ENCODE measurements at regions not wholly inside any gene's neighbourhood (a gene's known extent, or its start where the extent isn't known, plus 50 kb on each side); places are given as distances from the start of the nearest gene placed in this dataset.

DNA sequence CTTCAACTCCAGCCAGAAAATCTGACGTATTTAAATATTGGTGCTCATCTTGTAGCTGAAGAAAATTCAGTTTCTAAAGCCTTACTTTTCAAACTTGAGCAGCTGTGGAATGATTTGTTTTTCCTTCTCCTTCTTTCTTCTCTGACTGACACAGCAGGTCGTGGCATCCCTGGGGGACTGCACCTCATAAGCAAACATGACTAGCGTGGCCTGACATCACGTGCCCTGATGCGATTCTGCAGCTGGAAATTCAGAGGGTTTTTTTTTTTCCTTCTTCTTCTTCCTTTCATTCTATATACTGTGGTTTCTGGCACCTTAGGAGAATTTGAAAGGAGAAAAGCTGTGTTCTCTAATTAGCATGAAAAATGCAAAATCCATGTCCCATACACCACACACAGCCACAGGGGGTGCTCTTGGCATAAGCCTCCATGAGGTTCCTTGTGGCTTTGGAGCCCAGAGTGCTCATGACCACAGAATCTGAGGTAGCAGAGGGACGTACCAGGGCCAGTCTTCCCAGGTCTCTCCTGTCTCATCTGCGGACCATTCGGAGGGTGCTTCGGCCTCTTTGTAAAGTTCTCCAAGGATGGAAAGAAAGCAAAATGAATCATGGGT is 258.5 kb upstream of the CDH4 start:
- no peak for DNase-seq
- H3K4me1 Mint-ChIP-seq (ENCODE audit: low read depth): no peaks in the 10 kb centered on the region
- no peak overlapping the region for H3K27ac Mint-ChIP-seq
- no peaks in the 10 kb centered on the region for H3K9me3 Mint-ChIP-seq
- H3K36me3 Mint-ChIP-seq (ENCODE audit: low read depth): no peaks in the 10 kb centered on the region
- no peaks in the 10 kb centered on the region for H3K27me3 Mint-ChIP-seq (ENCODE audit: low read depth)
- CTCF ChIA-PET: no interaction called here
- intact Hi-C loops (cut with micrococcal nuclease): no loop called here
- H3K4me3 Mint-ChIP-seq: no peak overlapping the region

DNA sequence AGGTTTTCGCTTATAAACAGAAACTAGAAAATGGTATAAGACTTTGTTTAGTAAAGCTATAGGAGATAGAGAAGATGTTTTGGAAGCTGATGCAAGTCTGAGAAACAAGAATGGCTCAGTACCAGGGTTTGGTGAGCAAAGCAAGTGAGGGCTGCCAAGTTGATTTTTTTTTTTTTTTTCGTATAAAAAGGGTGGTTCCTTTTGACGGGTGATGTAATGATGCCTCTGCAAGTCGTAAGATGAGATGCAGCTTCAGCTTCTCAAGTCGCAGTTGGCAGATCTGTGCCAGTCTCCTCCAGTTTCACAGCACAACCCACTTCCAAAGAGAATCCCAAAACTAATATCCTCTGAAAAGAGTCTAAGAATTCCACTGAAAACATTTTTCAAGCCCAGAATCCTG is 252.8 kb upstream of the CDH4 start:
- no peaks in the 10 kb centered on the region for H3K36me3 Mint-ChIP-seq (ENCODE audit: low read depth)
- CTCF ChIA-PET: no interaction called here
- DNase-seq: no peak
- no peaks in the 10 kb centered on the region for H3K27me3 Mint-ChIP-seq (ENCODE audit: low read depth)
- no peak overlapping the region for H3K4me3 Mint-ChIP-seq
- H3K27ac Mint-ChIP-seq: no peak overlapping the region
- H3K9me3 Mint-ChIP-seq: no peaks in the 10 kb centered on the region
- H3K4me1 Mint-ChIP-seq (ENCODE audit: low read depth): no peaks in the 10 kb centered on the region
- intact Hi-C loops (cut with micrococcal nuclease): no loop called here

DNA sequence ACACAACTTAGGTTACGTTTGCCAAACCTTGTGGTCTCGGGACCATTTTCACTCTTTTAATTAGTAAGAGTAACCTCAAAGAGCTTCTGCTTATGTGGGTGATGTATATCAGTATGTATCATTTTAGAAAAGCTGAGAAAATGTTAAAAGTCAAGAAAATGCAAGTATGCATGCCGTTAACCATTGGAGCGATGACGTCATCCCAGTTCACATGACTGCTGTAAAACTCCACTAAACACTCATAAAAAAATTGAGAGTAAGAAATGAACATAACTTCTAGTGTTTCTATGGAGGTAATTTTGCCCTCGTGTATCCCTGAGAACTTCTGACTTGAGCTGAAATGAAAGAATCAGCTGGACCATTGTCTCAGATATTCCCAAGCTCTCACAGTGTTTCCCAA is 250.0 kb upstream of the CDH4 start:
- no peaks in the 10 kb centered on the region for H3K36me3 Mint-ChIP-seq (ENCODE audit: low read depth)
- H3K27ac Mint-ChIP-seq: no peak overlapping the region
- peaks cover 3% of the 10 kb centered on the region for H3K27me3 Mint-ChIP-seq (ENCODE audit: low read depth)
- CTCF ChIA-PET: no interaction called here
- H3K9me3 Mint-ChIP-seq: no peaks in the 10 kb centered on the region
- intact Hi-C loops (cut with micrococcal nuclease): no loop called here
- no peak for DNase-seq
- no peaks in the 10 kb centered on the region for H3K4me1 Mint-ChIP-seq (ENCODE audit: low read depth)
- no peak overlapping the region for H3K4me3 Mint-ChIP-seq

DNA sequence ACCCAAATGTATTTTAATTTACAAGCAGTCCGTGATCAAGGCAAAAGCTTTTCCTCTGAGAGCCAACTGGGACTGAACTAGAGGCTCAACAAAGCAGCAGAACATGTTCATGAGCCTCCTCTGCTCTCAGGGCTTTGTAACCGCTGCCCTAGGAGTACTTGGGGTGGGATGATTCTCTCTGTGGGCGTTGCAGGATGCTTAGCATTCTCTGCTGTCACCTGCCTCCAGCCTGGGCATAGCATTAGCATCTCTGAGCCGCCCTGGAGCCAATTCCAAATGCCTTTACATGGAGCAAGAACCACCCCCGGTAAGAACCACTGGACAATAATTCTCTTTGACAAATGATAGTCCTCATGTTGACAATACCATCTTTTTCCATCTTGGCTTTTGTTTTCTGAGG is 237.6 kb upstream of the CDH4 start:
- Mint-ChIP-seq H3K27ac (no peak overlapping the region), H3K4me1 (ENCODE audit: low read depth) (no peaks in the 10 kb centered on the region), H3K36me3 (ENCODE audit: low read depth) (no peaks in the 10 kb centered on the region), H3K9me3 (peaks cover 8% of the 10 kb centered on the region), H3K27me3 (ENCODE audit: low read depth) (peaks cover 6% of the 10 kb centered on the region), H3K4me3 (no peak overlapping the region)
- CTCF ChIA-PET: no interaction called here
- DNase-seq: no peak
- intact Hi-C loops (cut with micrococcal nuclease): no loop called here

DNA sequence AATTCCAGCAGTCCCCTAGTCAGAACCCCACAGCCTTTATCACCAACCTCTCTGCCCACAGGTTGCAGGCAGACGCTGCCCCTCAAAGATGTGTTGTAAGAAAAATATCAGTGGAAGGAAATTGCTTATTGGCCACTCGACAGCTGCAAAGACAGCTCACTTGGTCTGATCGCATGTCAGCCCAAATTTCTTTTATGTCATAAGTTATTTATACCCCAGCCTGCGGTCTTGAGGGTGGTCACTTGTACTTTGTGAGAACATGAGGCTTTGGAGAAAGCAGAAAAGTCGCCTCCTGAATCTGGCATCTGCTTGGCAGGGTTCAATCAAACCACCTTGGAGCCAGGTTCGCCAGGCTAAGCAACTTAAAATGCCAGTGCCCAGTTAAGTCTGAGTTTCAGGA is 236.5 kb upstream of the CDH4 start:
- Mint-ChIP-seq H3K4me1 (ENCODE audit: low read depth) (no peaks in the 10 kb centered on the region), H3K27me3 (ENCODE audit: low read depth) (peaks cover 6% of the 10 kb centered on the region), H3K27ac (no peak overlapping the region)

DNA sequence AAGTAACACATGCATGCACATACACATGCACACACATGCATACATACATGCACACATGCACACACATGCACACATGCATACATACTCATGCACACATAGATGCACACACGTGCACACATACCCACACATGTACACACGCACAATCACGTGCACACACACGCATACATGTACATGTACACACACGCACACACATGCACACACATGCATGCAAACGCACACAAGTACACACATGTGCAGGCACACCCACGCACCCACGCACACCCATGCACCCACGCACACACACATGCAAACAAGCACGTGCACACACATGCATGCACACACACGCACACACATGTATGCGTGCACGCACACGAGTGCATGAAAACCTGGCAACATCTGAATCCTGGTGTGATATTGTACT is 232.7 kb upstream of the CDH4 start:
- intact Hi-C loops (cut with micrococcal nuclease): no loop called here
- no peaks in the 10 kb centered on the region for H3K36me3 Mint-ChIP-seq (ENCODE audit: low read depth)
- CTCF ChIA-PET: no interaction called here
- DNase-seq: no peak
- H3K4me3 Mint-ChIP-seq: no peak overlapping the region
- H3K9me3 Mint-ChIP-seq: peaks cover 8% of the 10 kb centered on the region
- no peak overlapping the region for H3K27ac Mint-ChIP-seq
- H3K27me3 Mint-ChIP-seq (ENCODE audit: low read depth): peaks cover 6% of the 10 kb centered on the region
- no peaks in the 10 kb centered on the region for H3K4me1 Mint-ChIP-seq (ENCODE audit: low read depth)

More for the DNA sequence above, 236.5 kb upstream of the CDH4 start:
- H3K9me3 Mint-ChIP-seq: peaks cover 8% of the 10 kb centered on the region
- CTCF ChIA-PET: no interaction called here
- intact Hi-C loops (cut with micrococcal nuclease): no loop called here
- no peak for DNase-seq
- H3K4me3 Mint-ChIP-seq: no peak overlapping the region
- H3K36me3 Mint-ChIP-seq (ENCODE audit: low read depth): no peaks in the 10 kb centered on the region

DNA sequence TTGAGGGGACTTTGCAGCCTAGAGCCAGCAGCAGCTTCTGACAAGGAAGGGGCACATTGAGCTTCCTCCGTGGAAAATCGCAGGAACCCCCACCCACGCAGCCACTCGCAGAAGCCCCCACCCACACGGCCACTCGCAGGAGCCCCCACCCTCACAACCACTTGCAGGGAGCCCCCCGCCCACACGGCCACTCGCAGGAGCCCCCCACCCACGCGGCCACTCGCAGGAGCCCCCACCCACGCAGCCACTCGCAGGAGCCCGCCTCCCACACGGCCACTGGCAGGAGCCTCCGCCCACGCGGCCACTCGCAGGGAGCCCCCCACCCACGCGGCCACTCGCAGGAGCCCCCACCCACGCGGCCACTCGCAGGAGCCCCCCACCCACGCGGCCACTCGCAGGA is 228.4 kb upstream of the CDH4 start:
- DNase-seq: no peak
- Mint-ChIP-seq H3K27ac (no peak overlapping the region), H3K4me1 (ENCODE audit: low read depth) (no peaks in the 10 kb centered on the region), H3K36me3 (ENCODE audit: low read depth) (no peaks in the 10 kb centered on the region), H3K4me3 (no peak overlapping the region), H3K9me3 (peaks cover 12% of the 10 kb centered on the region), H3K27me3 (ENCODE audit: low read depth) (no peaks in the 10 kb centered on the region)
- CTCF ChIA-PET: interaction anchor here (0.7 kb wide), 1 partner anchor 29 kb away, joined by 3 read pairs; no protein-coding TSS in a partner anchor
- intact Hi-C loops (cut with micrococcal nuclease): no loop called here

DNA sequence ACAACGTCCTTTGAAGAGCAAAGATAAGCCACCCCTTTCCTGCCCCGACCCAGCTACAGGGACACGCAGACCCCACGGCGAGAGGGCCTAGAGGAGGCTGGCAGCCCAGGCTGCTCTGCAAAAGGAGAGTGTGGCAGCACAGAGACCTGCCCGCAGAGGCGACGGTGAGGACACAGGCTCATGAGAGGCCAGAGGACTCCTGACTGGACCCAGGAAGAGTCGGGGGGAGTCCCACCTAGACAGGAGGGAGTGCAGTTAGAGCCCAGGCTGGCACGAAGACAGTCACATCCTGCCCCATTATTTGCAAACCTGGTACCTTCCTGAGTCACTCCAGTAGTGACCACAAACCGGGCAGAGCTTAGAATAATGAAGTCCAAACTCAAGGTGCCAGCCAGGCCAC is 227.7 kb upstream of the CDH4 start:
- Mint-ChIP-seq H3K4me1 (ENCODE audit: low read depth) (no peaks in the 10 kb centered on the region), H3K9me3 (peaks cover 9% of the 10 kb centered on the region), H3K27ac (no peak overlapping the region), H3K27me3 (ENCODE audit: low read depth) (no peaks in the 10 kb centered on the region), H3K36me3 (ENCODE audit: low read depth) (no peaks in the 10 kb centered on the region), H3K4me3 (no peak overlapping the region)
- no peak for DNase-seq
- intact Hi-C loops (cut with micrococcal nuclease): no loop called here
- CTCF ChIA-PET: no interaction called here

DNA sequence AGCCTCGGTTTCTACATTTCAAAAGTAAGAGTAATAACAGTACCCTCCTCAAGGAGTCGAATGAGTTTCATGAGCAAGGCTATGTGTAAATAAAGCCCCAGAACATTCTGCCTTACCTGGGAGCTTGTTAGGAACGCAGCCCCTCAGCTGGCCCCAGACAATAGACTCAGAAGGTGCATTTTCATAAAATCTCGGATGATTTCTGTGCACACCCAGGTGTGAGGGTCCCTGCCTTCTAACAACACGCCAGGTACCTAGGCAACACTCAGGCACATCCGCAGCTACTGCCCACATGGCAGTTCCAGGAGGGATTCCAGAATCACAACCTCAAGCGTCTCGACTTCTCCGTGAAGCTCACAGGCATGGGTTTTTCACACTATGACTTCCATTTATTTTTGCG is 226.5 kb upstream of the CDH4 start:
- peaks cover 13% of the 10 kb centered on the region for H3K9me3 Mint-ChIP-seq
- H3K4me1 Mint-ChIP-seq (ENCODE audit: low read depth): no peaks in the 10 kb centered on the region
- no peaks in the 10 kb centered on the region for H3K36me3 Mint-ChIP-seq (ENCODE audit: low read depth)
- no peaks in the 10 kb centered on the region for H3K27me3 Mint-ChIP-seq (ENCODE audit: low read depth)
- no peak overlapping the region for H3K27ac Mint-ChIP-seq
- CTCF ChIA-PET: interaction anchor here (0.6 kb wide), 1 partner anchor 356 kb away, joined by 4 read pairs; no protein-coding TSS in a partner anchor
- H3K4me3 Mint-ChIP-seq: no peak overlapping the region
- DNase-seq: no peak
- intact Hi-C loops (cut with micrococcal nuclease): no loop called here

DNA sequence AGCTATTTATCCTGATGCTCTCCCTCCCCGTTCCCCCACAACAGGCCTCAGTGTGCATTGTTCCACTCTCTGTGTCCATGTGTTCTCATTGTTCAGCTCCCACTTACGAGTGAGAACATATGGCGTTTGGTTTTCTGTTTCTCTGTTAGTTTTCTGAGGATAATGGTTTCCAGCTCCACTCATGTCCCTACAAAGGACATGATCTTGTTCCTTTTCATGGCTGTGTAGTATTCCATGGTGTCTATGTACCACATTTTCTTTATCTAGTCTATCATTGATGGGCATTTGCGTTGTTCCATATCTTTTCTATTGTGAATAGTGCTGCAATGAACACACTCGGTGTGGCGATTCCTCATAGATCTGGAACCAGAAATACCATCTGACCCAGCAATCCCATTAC is 225.9 kb upstream of the CDH4 start:
- Mint-ChIP-seq H3K27me3 (ENCODE audit: low read depth) (no peaks in the 10 kb centered on the region), H3K9me3 (peaks cover 13% of the 10 kb centered on the region), H3K36me3 (ENCODE audit: low read depth) (no peaks in the 10 kb centered on the region), H3K4me3 (no peak overlapping the region), H3K4me1 (ENCODE audit: low read depth) (no peaks in the 10 kb centered on the region), H3K27ac (no peak overlapping the region)
- DNase-seq: no peak
- CTCF ChIA-PET: no interaction called here
- intact Hi-C loops (cut with micrococcal nuclease): no loop called here

DNA sequence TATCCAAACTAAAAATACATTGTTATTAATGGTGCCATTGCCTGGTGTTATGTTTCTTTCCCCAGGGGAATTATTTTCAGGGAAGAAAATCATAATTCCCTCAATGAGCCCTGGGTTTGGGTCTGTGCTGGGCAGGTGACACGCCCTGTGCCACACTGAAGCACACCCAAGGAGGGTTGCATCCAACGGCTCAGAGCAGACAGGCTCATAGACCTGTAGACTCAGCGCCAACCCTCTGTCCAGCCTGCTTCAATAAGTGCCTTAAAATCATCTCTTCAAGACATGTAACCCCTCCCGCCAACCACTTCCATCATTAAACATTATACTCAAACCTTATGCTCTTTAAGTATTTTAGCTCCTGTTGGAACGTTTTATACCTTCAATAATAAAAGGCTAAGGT is 225.3 kb upstream of the CDH4 start:
- H3K4me3 Mint-ChIP-seq: no peak overlapping the region
- CTCF ChIA-PET: no interaction called here
- H3K27ac Mint-ChIP-seq: no peak overlapping the region
- intact Hi-C loops (cut with micrococcal nuclease): no loop called here
- DNase-seq: no peak
- peaks cover 13% of the 10 kb centered on the region for H3K9me3 Mint-ChIP-seq
- no peaks in the 10 kb centered on the region for H3K36me3 Mint-ChIP-seq (ENCODE audit: low read depth)
- H3K4me1 Mint-ChIP-seq (ENCODE audit: low read depth): no peaks in the 10 kb centered on the region
- no peaks in the 10 kb centered on the region for H3K27me3 Mint-ChIP-seq (ENCODE audit: low read depth)

DNA sequence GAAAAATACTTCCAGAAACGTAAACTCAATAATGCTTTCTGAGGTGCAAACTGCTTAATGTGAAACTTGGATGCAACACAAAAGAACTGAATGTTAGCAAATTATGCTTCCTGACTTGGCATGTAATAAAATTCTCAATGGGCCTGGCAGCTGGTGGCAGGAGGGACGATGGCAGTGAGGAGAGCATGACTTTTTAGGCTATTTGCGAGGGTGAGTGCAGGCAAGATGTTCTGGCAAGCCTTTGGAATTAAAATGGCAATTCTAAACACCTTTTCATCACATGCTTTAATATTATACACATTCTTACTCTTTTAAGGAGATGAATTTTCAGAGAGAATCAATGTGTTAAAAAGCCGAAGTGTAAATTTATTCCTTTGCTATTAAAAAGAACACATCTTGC is 224.8 kb upstream of the CDH4 start:
- CTCF ChIA-PET: no interaction called here
- no peak overlapping the region for H3K4me3 Mint-ChIP-seq
- peaks cover 13% of the 10 kb centered on the region for H3K9me3 Mint-ChIP-seq
- intact Hi-C loops (cut with micrococcal nuclease): no loop called here
- H3K36me3 Mint-ChIP-seq (ENCODE audit: low read depth): no peaks in the 10 kb centered on the region
- no peaks in the 10 kb centered on the region for H3K27me3 Mint-ChIP-seq (ENCODE audit: low read depth)
- H3K4me1 Mint-ChIP-seq (ENCODE audit: low read depth): no peaks in the 10 kb centered on the region
- H3K27ac Mint-ChIP-seq: no peak overlapping the region
- no peak for DNase-seq

DNA sequence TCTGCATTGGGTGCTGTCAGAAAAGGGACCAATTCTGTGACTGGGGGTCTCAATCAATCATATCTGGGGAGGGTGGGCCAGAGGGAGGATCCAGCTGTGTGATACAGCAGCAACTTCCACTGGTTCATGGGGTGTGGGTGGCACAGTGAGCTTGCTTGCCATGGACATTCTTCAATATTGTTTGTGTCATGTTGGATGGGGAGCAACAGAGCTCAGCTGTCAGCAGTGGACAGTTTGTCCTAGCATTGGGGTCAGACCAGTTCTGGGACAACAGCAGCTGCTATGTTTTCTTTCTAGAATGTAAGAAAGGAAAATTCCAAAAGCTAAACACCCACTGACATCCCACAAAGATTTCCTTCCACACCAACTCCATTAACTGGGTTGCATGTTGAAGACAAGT is 221.9 kb upstream of the CDH4 start:
- H3K9me3 Mint-ChIP-seq: peaks cover 13% of the 10 kb centered on the region
- DNase-seq: no peak
- intact Hi-C loops (cut with micrococcal nuclease): no loop called here
- no peak overlapping the region for H3K4me3 Mint-ChIP-seq
- CTCF ChIA-PET: no interaction called here
- H3K27me3 Mint-ChIP-seq (ENCODE audit: low read depth): no peaks in the 10 kb centered on the region
- no peaks in the 10 kb centered on the region for H3K36me3 Mint-ChIP-seq (ENCODE audit: low read depth)
- H3K4me1 Mint-ChIP-seq (ENCODE audit: low read depth): no peaks in the 10 kb centered on the region
- H3K27ac Mint-ChIP-seq: no peak overlapping the region

Data from activated naive CD4-positive, alpha-beta T cell treated with anti-CD3 and anti-CD28 coated beads for 36 hours (primary cell).